B cell (primary cell): ENCODE measurements at regions not wholly inside any gene's neighbourhood (a gene's known extent, or its start where the extent isn't known, plus 50 kb on each side); places are given as distances from the start of the nearest gene placed in this dataset.

Experiments
- ATAC-seq: fragments of 200-7000 bp; cut with Tn5 transposase; one replicate; pipeline ENCODE4 v1.10.0; 2021; ENCODE audit warnings: low read depth, mild to moderate bottlenecking, moderate number of reproducible peaks, moderate library complexity
- CTCF ChIA-PET: fragments of 350-600 bp; sonication (Branson Sonifier 250); formaldehyde crosslinking; loops from one replicate; lab custom pipeline; 2021; ENCODE audit warnings: antibody characterized with exemption, inconsistent platforms; lab: Charles Lee
- POLR2A ChIA-PET: fragments of 350-600 bp; sonication (Branson Sonifier 250); formaldehyde crosslinking; loops from one replicate; lab custom pipeline; 2021; ENCODE audit warnings: antibody characterized with exemption; lab: Charles Lee
- DNase-seq: peaks from one replicate; pipeline ENCODE4 v3.0.0; 2013
- H2AFZ ChIP-seq: 2 replicates; pipeline ENCODE4 v1.6.1; 2012; ENCODE audit warnings: mild to moderate bottlenecking, low read depth, low read length; ENCODE audit not compliant: insufficient read depth, poor library complexity, severe bottlenecking
- H3K27ac ChIP-seq, 2 donors: 1 replicate in 1 of 2; 2 replicates in 1 of 2; pipeline ENCODE4 v1.5.1; 2012 to 2013; ENCODE audit warnings: low read length in 2 of 2, mild to moderate bottlenecking in 2 of 2, moderate library complexity in 1 of 2
- H3K27me3 ChIP-seq, 4 experiments: fragments of 200-600 bp in 1 of 4; sonication (generic) in 1 of 4; replicated peaks in 1 of 4; 1 replicate in 2 of 4; 2 replicates in 2 of 4; pipeline versions ENCODE4 v1.6.1 to v1.7.0; 2013 to 2016; ENCODE audit warnings: low read length in 3 of 4, mild to moderate bottlenecking in 2 of 4, mixed read lengths in 1 of 4, moderate library complexity in 1 of 4; ENCODE audit not compliant: insufficient read depth in 4 of 4, control insufficient read depth in 3 of 4; ENCODE audit errors: control extremely low read depth in 1 of 4
- H3K36me3 ChIP-seq, 2 experiments: replicated peaks in 1 of 2; 1 replicate in 1 of 2; 2 replicates in 1 of 2; pipeline versions ENCODE4 v1.6.1 to v1.7.1; 2013; ENCODE audit warnings: low read length in 1 of 2; ENCODE audit not compliant: insufficient read depth in 2 of 2, control insufficient read depth in 1 of 2; ENCODE audit errors: control extremely low read depth in 1 of 2, extremely low read depth in 1 of 2
- H3K4me1 ChIP-seq, 2 donors: fragments of 200-600 bp in 1 of 2; sonication (generic) in 1 of 2; 1 replicate in 1 of 2; 2 replicates in 1 of 2; pipeline versions ENCODE4 v1.5.1 to v1.6.1; 2013 to 2017; ENCODE audit warnings: low read length in 2 of 2; ENCODE audit not compliant: control insufficient read depth in 2 of 2, insufficient read depth in 2 of 2
- H3K4me2 ChIP-seq: replicated peaks from 2 replicates; pipeline ENCODE3; 2012; ENCODE audit warnings: mild to moderate bottlenecking, low read depth, low read length; ENCODE audit not compliant: poor library complexity, severe bottlenecking
- H3K4me3 ChIP-seq, 5 experiments: fragments of 200-600 bp in 1 of 5; sonication (generic) in 1 of 5; 1 replicate in 3 of 5; 2 replicates in 2 of 5; pipeline versions ENCODE4 v1.5.1 to v1.7.0; 2011 to 2016; ENCODE audit warnings: low read length in 4 of 5, mild to moderate bottlenecking in 4 of 5, low read depth in 2 of 5, control low read depth in 1 of 5, moderate library complexity in 1 of 5; ENCODE audit not compliant: insufficient read depth in 1 of 5; ENCODE audit errors: control extremely low read depth in 1 of 5, extremely low read depth in 1 of 5
- H3K79me2 ChIP-seq: fragments of 200-600 bp; sonication (generic); one replicate; pipeline ENCODE4 v1.6.0; 2016; ENCODE audit warnings: low read length; ENCODE audit not compliant: control insufficient read depth, insufficient read depth
- H3K9ac ChIP-seq: fragments of 200-600 bp; sonication (generic); 2 replicates; pipeline ENCODE4 v1.6.1; 2017; ENCODE audit warnings: mild to moderate bottlenecking, low read length, moderate library complexity
- H3K9me3 ChIP-seq, 3 donors: one replicate each; pipeline versions ENCODE4 v1.6.1 to v1.7.1; 2013; ENCODE audit warnings: low read length in 2 of 3; ENCODE audit not compliant: control insufficient read depth in 2 of 3, insufficient read depth in 1 of 3; ENCODE audit errors: control extremely low read depth in 1 of 3
- H4K20me1 ChIP-seq: 2 replicates; pipeline ENCODE4 v1.6.0; 2012; ENCODE audit warnings: mild to moderate bottlenecking, low read length; ENCODE audit not compliant: insufficient read depth, control insufficient read depth, poor library complexity, severe bottlenecking
- H3K27ac Mint-ChIP-seq: one replicate; pipeline ENCODE4 v1.8.0; 2021; ENCODE audit warnings: mixed read lengths
- H3K27me3 Mint-ChIP-seq: one replicate; pipeline ENCODE4 v1.8.0; 2021; ENCODE audit warnings: mixed read lengths
- H3K4me1 Mint-ChIP-seq: one replicate; pipeline ENCODE4 v1.8.0; 2021; ENCODE audit warnings: mixed read lengths
- H3K4me3 Mint-ChIP-seq: one replicate; pipeline ENCODE4 v1.8.0; 2021; ENCODE audit warnings: mixed read lengths
- H3K9me3 Mint-ChIP-seq: one replicate; pipeline ENCODE4 v1.8.0; 2022; ENCODE audit warnings: mixed read lengths; ENCODE audit not compliant: insufficient read depth
- EZH2 ChIP-seq: IDR thresholded peaks from 2 replicates; pipeline ENCODE4 v1.6.1; 2012; ENCODE audit warnings: borderline replicate concordance, low read depth, mild to moderate bottlenecking, moderate library complexity, low read length; ENCODE audit not compliant: insufficient read depth, poor library complexity, severe bottlenecking
- WGBS: methylation state at CpG from one replicate; pipeline ENCODE4 v1.1.5; 2013; ENCODE audit warnings: missing lambda C conversion rate; ENCODE audit not compliant: insufficient coverage; 5-methylcytosine and 5-hydroxymethylcytosine counted together
- intact Hi-C: fragments of 100-400 bp; cut with micrococcal nuclease; formaldehyde crosslinking; loops from one replicate; pipeline ENCODE4 v1.10.0; 2022
- TF ChIP-seq, protein P1 (sequence below): fragments of 200-600 bp; IDR thresholded peaks from one replicate; pipeline ENCODE4 v1.8.0; 2022; ENCODE audit warnings: antibody characterized with exemption, mild to moderate bottlenecking

DNA sequence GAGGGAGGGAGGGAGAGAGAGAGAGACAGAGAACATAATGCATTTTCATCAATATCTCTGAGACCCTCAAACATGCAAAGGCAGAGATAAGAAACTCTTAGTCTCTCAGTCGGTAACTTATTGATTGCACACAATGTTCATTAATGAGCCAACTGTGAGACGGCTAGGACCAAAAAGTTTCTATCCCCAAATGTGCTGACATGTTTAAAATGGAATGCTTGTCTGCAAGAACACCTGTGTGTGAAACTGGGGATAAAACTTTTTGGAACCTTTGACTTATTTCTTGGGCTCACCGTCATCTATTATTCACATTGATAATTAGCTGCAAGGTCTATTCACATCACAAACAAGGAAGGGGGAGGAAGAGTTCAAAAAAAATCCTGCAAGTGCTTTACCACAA, 477.9 kb downstream of the STIM2 start:
- Histone ChIP-seq H3K36me3 (no peaks in the 10 kb centered on the region), H3K9me3 (peaks cover 0 to 1% (median 0%) of the 10 kb centered on the region in 3 donors), H4K20me1 (no peaks in the 10 kb centered on the region), H3K4me2 (no peak overlapping the region), H2AFZ (no peak overlapping the region), H3K9ac (no peak overlapping the region), H3K27ac (no peak overlapping the region), H3K4me1 (no peaks in the 10 kb centered on the region), H3K79me2 (no peaks in the 10 kb centered on the region), H3K4me3 (no peak overlapping the region), H3K27me3 (no peaks in the 10 kb centered on the region)
- no peaks in the 10 kb centered on the region for H3K4me1 Mint-ChIP-seq
- ChIA-PET POLR2A (no interaction called here), CTCF (no interaction called here)
- H3K27ac Mint-ChIP-seq: no peak overlapping the region
- H3K4me3 Mint-ChIP-seq: no peak overlapping the region
- intact Hi-C loops: no loop called here
- no peaks in the 10 kb centered on the region for H3K27me3 Mint-ChIP-seq
- 100% methylated on average over 2 of the region's 3 CpGs for WGBS
- H3K9me3 Mint-ChIP-seq: no peaks in the 10 kb centered on the region
- ATAC-seq (no peak), DNase-seq (no peak)
- TF ChIP-seq EZH2: no peak
- TF ChIP-seq, protein P1, sequence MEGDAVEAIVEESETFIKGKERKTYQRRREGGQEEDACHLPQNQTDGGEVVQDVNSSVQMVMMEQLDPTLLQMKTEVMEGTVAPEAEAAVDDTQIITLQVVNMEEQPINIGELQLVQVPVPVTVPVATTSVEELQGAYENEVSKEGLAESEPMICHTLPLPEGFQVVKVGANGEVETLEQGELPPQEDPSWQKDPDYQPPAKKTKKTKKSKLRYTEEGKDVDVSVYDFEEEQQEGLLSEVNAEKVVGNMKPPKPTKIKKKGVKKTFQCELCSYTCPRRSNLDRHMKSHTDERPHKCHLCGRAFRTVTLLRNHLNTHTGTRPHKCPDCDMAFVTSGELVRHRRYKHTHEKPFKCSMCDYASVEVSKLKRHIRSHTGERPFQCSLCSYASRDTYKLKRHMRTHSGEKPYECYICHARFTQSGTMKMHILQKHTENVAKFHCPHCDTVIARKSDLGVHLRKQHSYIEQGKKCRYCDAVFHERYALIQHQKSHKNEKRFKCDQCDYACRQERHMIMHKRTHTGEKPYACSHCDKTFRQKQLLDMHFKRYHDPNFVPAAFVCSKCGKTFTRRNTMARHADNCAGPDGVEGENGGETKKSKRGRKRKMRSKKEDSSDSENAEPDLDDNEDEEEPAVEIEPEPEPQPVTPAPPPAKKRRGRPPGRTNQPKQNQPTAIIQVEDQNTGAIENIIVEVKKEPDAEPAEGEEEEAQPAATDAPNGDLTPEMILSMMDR: no peak

GRCh38 chr4:27343411-27343810, 482.8 kb downstream of the STIM2 start:
- no peaks in the 10 kb centered on the region for H3K79me2 ChIP-seq
- Mint-ChIP-seq H3K27ac (no peak overlapping the region), H3K27me3 (peaks cover 3% of the 10 kb centered on the region), H3K9me3 (no peaks in the 10 kb centered on the region), H3K4me1 (no peaks in the 10 kb centered on the region), H3K4me3 (no peak overlapping the region)
- H3K27ac ChIP-seq: no peak overlapping the region
- ChIA-PET CTCF (no interaction called here), POLR2A (no interaction called here)
- no peak overlapping the region for H3K4me2 ChIP-seq
- no peaks in the 10 kb centered on the region for H4K20me1 ChIP-seq
- no CpG with 5 or more reads among the region's 3 CpGs for WGBS
- ATAC-seq (no peak), DNase-seq (no peak)
- no peak overlapping the region for H2AFZ ChIP-seq
- H3K4me1 ChIP-seq: no peaks in the 10 kb centered on the region
- no peak overlapping the region for H3K4me3 ChIP-seq
- H3K9ac ChIP-seq: no peak overlapping the region
- H3K27me3 ChIP-seq: no peaks in the 10 kb centered on the region
- TF ChIP-seq, protein P1: no peak
- TF ChIP-seq EZH2: no peak
- peaks cover 0 to 1% (median 0%) of the 10 kb centered on the region in 3 donors for H3K9me3 ChIP-seq
- intact Hi-C loops: no loop called here
- no peaks in the 10 kb centered on the region for H3K36me3 ChIP-seq
